Muscle of arm (tissue), 1 donor: ENCODE measurements at regions not wholly inside any gene's neighbourhood (a gene's known extent, or its start where the extent isn't known, plus 50 kb on each side); places are given as distances from the start of the nearest gene placed in this dataset.
"Not testable (repeated sequence)": the region's sequence is repeated elsewhere in the genome, so short reads cannot be mapped to it uniquely, and the experiment has no call there.

Experiments used
- DNase-seq: peaks from one replicate; pipeline ENCODE4 v3.0.0-alpha.2; 2013

GRCh38 chr6:121760745-121761144 lies 325.3 kb downstream of the GJA1 start:
- no peak for DNase-seq

GRCh38 chr6:121764493-121764892 lies 329.0 kb downstream of the GJA1 start:
- DNase-seq: no peak

- no peak for DNase-seq
These were observed 329.6 kb downstream of the GJA1 start for GRCh38 chr6:121765060-121765459.

GRCh38 chr6:121767211-121767610 lies 331.8 kb downstream of the GJA1 start:
- peak; percentile 91 for DNase-seq

- DNase-seq: no peak
These were observed 335.5 kb downstream of the GJA1 start for GRCh38 chr6:121770943-121771342.

- no peak for DNase-seq
These were observed 336.7 kb downstream of the GJA1 start for GRCh38 chr6:121771937-121772720.

- DNase-seq: no peak
These were observed 340.6 kb downstream of the GJA1 start for GRCh38 chr6:121776054-121776453.

- DNase-seq: peak; percentile 67
These were observed 345.2 kb downstream of the GJA1 start for GRCh38 chr6:121780325-121781321.

GRCh38 chr6:121791396-121792315 lies 356.2 kb downstream of the GJA1 start:
- no peak for DNase-seq

- DNase-seq: no peak
These were observed 359.2 kb downstream of the GJA1 start for GRCh38 chr6:121794630-121795029.

GRCh38 chr6:121797598-121797997 lies 362.2 kb downstream of the GJA1 start:
- not testable (repeated sequence) for DNase-seq

GRCh38 chr6:121798126-121798525 lies 362.7 kb downstream of the GJA1 start:
- not testable (repeated sequence) for DNase-seq

GRCh38 chr6:121799574-121799973 lies 364.1 kb downstream of the GJA1 start:
- DNase-seq: no peak

GRCh38 chr6:121800047-121800446 lies 364.6 kb downstream of the GJA1 start:
- DNase-seq: no peak

- DNase-seq: no peak
These were observed 370.7 kb downstream of the GJA1 start for GRCh38 chr6:121806116-121806515.

GRCh38 chr6:121809211-121809610 lies 373.8 kb downstream of the GJA1 start:
- DNase-seq: no peak

- DNase-seq: no peak
These were observed 374.9 kb downstream of the GJA1 start for GRCh38 chr6:121810158-121811032.

- DNase-seq: no peak
These were observed 375.7 kb downstream of the GJA1 start for GRCh38 chr6:121811106-121811505.

- DNase-seq: no peak
These were observed 380.9 kb downstream of the GJA1 start for GRCh38 chr6:121816361-121816760.

GRCh38 chr6:121816906-121817540 lies 381.6 kb downstream of the GJA1 start:
- DNase-seq: no peak
